ENCODE measurements at regions not wholly inside any gene's neighbourhood (a gene's known extent, or its start where the extent isn't known, plus 50 kb on each side); places are given as distances from the start of the nearest gene placed in this dataset.

DNA sequence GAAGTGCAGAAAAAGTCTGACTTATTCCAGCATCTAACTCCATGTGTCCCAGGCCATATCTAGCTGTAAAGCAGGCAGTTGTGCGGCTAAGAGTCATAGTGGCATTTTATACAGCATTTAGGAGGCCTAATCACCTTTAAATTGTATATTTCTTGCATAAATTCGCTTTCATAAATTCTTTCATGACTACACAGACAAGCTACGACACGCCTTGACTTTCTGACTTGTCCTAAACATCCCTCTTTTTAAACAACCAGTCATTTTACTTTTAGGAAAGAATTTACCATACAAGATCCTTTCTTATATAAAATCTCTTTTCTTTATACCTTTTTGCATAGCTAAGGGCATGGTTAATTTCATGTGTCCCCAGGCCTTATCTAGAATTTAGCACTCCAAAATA is 81.7 kb upstream of the THBS2 start:
- intact Hi-C loops (cut with micrococcal nuclease): no loop called here
- Histone ChIP-seq H3K4me3 (ENCODE audit: low read length) (no peak overlapping the region), H3K9me3 (ENCODE audit: control insufficient read depth, insufficient read depth, low read length) (no peaks in the 10 kb centered on the region), H3K4me1 (ENCODE audit: control insufficient read depth, insufficient read depth, low read length) (no peaks in the 10 kb centered on the region), H3K27me3 (ENCODE audit: control insufficient read depth, insufficient read depth, low read length) (no peaks in the 10 kb centered on the region), H3K27ac (ENCODE audit: low read length) (no peak overlapping the region), H3K36me3 (ENCODE audit: control insufficient read depth, insufficient read depth, low read length) (no peaks in the 10 kb centered on the region)
- Mint-ChIP-seq H3K27me3 (ENCODE audit: low read depth in 2 of 2) (peaks cover 21 to 49% of the 10 kb centered on the region in 2 donors), H3K9me3 (no peaks in the 10 kb centered on the region), H3K27ac (no peak overlapping the region), H3K36me3 (no peaks in the 10 kb centered on the region), H3K4me1 (no peaks in the 10 kb centered on the region), H3K4me3 (no peak overlapping the region)
- 80% methylated on average over 4 of the region's 4 CpGs for WGBS (ENCODE audit: insufficient coverage)
- no peak for DNase-seq
- ATAC-seq: no peak
- TF ChIP-seq CTCF (IDR thresholded peaks at IDR 0.05): no peak

DNA sequence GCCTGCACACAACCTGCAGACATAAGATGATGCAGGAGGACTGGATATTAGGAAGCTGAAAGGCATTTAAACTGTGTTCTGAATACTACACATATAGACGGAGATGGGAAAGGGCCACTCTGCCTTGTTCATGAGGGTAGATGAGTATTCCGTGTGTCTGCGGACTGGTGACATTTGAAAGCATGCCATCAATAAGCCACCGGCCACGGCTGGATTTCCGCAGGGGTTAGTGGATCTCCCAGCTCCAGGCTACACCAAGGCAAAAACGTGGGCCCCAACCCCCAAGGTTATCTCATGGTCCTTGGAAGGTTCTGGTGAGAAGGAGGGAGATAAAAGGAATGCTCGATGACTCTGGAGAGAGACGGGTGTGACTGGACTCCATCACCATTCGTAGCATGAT is 78.6 kb upstream of the THBS2 start:
- no peak for ATAC-seq
- 86% methylated on average over 7 of the region's 10 CpGs for WGBS (ENCODE audit: insufficient coverage)

GRCh38 chr6:169328112-169328801 is 74.6 kb upstream of the THBS2 start:
- no peak for ATAC-seq
- Histone ChIP-seq H3K9me3 (ENCODE audit: control insufficient read depth, insufficient read depth, low read length) (no peaks in the 10 kb centered on the region), H3K36me3 (ENCODE audit: control insufficient read depth, insufficient read depth, low read length) (no peaks in the 10 kb centered on the region), H3K4me3 (ENCODE audit: low read length) (no peak overlapping the region), H3K27ac (ENCODE audit: low read length) (no peak overlapping the region), H3K4me1 (ENCODE audit: control insufficient read depth, insufficient read depth, low read length) (no peaks in the 10 kb centered on the region), H3K27me3 (ENCODE audit: control insufficient read depth, insufficient read depth, low read length) (no peaks in the 10 kb centered on the region)
- H3K27ac Mint-ChIP-seq: no peak overlapping the region
- DNase-seq: no peak
- WGBS (ENCODE audit: insufficient coverage): 82% methylated on average over 5 of the region's 5 CpGs
- intact Hi-C loops (cut with micrococcal nuclease): no loop called here
- no peaks in the 10 kb centered on the region for H3K9me3 Mint-ChIP-seq
- H3K4me3 Mint-ChIP-seq: no peak overlapping the region
- no peaks in the 10 kb centered on the region for H3K4me1 Mint-ChIP-seq
- H3K27me3 Mint-ChIP-seq (ENCODE audit: low read depth in 2 of 2): peaks cover 20 to 55% of the 10 kb centered on the region in 2 donors
- TF ChIP-seq CTCF (IDR thresholded peaks at IDR 0.05): no peak
- no peaks in the 10 kb centered on the region for H3K36me3 Mint-ChIP-seq

More for the DNA sequence above, 78.6 kb upstream of the THBS2 start:
- Mint-ChIP-seq H3K4me1 (no peaks in the 10 kb centered on the region), H3K36me3 (no peaks in the 10 kb centered on the region), H3K9me3 (no peaks in the 10 kb centered on the region), H3K27ac (no peak overlapping the region), H3K4me3 (no peak overlapping the region), H3K27me3 (ENCODE audit: low read depth in 2 of 2) (peaks cover 26 to 68% of the 10 kb centered on the region in 2 donors)
- Histone ChIP-seq H3K9me3 (ENCODE audit: control insufficient read depth, insufficient read depth, low read length) (no peaks in the 10 kb centered on the region), H3K4me1 (ENCODE audit: control insufficient read depth, insufficient read depth, low read length) (no peaks in the 10 kb centered on the region), H3K36me3 (ENCODE audit: control insufficient read depth, insufficient read depth, low read length) (no peaks in the 10 kb centered on the region), H3K27ac (ENCODE audit: low read length) (no peak overlapping the region), H3K27me3 (ENCODE audit: control insufficient read depth, insufficient read depth, low read length) (no peaks in the 10 kb centered on the region), H3K4me3 (ENCODE audit: low read length) (no peak overlapping the region)
- no peak for TF ChIP-seq CTCF (IDR thresholded peaks at IDR 0.05)
- intact Hi-C loops (cut with micrococcal nuclease): no loop called here
- no peak for DNase-seq
